Liver (tissue), 8 donors: ENCODE measurements at regions not wholly inside any gene's neighbourhood (a gene's known extent, or its start where the extent isn't known, plus 50 kb on each side); places are given as distances from the start of the nearest gene placed in this dataset.

Experiments
- DNase-seq: peaks from one replicate; pipeline ENCODE4 v3.0.0-alpha.2; 2017; ENCODE audit warnings: low spot score
- H3K27ac ChIP-seq, 2 donors: one replicate each; pipeline ENCODE4 v1.7.0; 2013; ENCODE audit warnings: inconsistent platforms in 2 of 2, low read length in 2 of 2, control low read depth in 1 of 2, low read depth in 1 of 2, mild to moderate bottlenecking in 1 of 2
- H3K27me3 ChIP-seq, 4 donors: one replicate each; pipeline versions ENCODE4 v1.6.1 to v1.7.0; 2013; ENCODE audit warnings: low read length in 3 of 4, inconsistent platforms in 1 of 4, mild to moderate bottlenecking in 1 of 4, moderate library complexity in 1 of 4; ENCODE audit not compliant: control insufficient read depth in 4 of 4, insufficient read depth in 4 of 4
- H3K36me3 ChIP-seq, 4 donors: one replicate each; pipeline versions ENCODE4 v1.6.1 to v1.7.0; 2013; ENCODE audit warnings: low read length in 3 of 4, mild to moderate bottlenecking in 3 of 4, low read depth in 1 of 4, moderate library complexity in 1 of 4; ENCODE audit not compliant: control insufficient read depth in 4 of 4, insufficient read depth in 3 of 4
- H3K4me1 ChIP-seq, 4 donors: one replicate each; pipeline versions ENCODE4 v1.6.1 to v1.7.0; 2013; ENCODE audit warnings: low read length in 3 of 4, mild to moderate bottlenecking in 3 of 4, moderate library complexity in 1 of 4; ENCODE audit not compliant: control insufficient read depth in 4 of 4, insufficient read depth in 4 of 4
- H3K4me3 ChIP-seq, 3 donors: one replicate each; pipeline versions ENCODE4 v1.6.1 to v1.7.0; 2013; ENCODE audit warnings: low read length in 3 of 3, control low read depth in 1 of 3, low read depth in 1 of 3, mild to moderate bottlenecking in 1 of 3
- H3K9ac ChIP-seq, 2 donors: one replicate each; pipeline ENCODE4 v1.7.0; 2013; ENCODE audit warnings: low read length in 2 of 2, mild to moderate bottlenecking in 2 of 2, moderate library complexity in 2 of 2, control low read depth in 1 of 2, low read depth in 1 of 2
- H3K9me3 ChIP-seq, 4 donors: one replicate each; pipeline versions ENCODE4 v1.6.1 to v1.7.0; 2013; ENCODE audit warnings: low read length in 3 of 4; ENCODE audit not compliant: control insufficient read depth in 4 of 4
- ATF3 ChIP-seq: IDR thresholded peaks from 2 replicates; pipeline ENCODE4 v1.6.1; 2016; ENCODE audit warnings: antibody characterized with exemption
- EGR1 ChIP-seq, 2 donors: IDR thresholded peaks; 2 replicates each; pipeline ENCODE4 v1.6.1; 2016 to 2018; ENCODE audit warnings: antibody characterized with exemption in 2 of 2, low read depth in 2 of 2
- FOXA1 ChIP-seq: IDR thresholded peaks from 2 replicates; pipeline ENCODE4 v1.6.1; 2016; ENCODE audit warnings: antibody characterized with exemption
- FOXA2 ChIP-seq: IDR thresholded peaks from 2 replicates; pipeline ENCODE4 v1.6.1; 2016; ENCODE audit warnings: antibody characterized with exemption
- GABPA ChIP-seq, 2 donors: IDR thresholded peaks in 1 of 2; conservative IDR thresholded peaks in 1 of 2; 2 replicates each; pipeline ENCODE4 v1.6.1; 2016; ENCODE audit warnings: antibody characterized with exemption in 2 of 2, mild to moderate bottlenecking in 1 of 2, moderate library complexity in 1 of 2
- HNF4A ChIP-seq, 2 donors: conservative IDR thresholded peaks; 2 replicates each; pipeline ENCODE4 v1.6.1; 2016; ENCODE audit warnings: antibody characterized with exemption in 2 of 2, mild to moderate bottlenecking in 2 of 2
- HNF4G ChIP-seq: IDR thresholded peaks from 2 replicates; pipeline ENCODE4 v1.6.1; 2016; ENCODE audit warnings: antibody characterized with exemption
- JUND ChIP-seq, 2 donors: IDR thresholded peaks; 2 replicates each; pipeline ENCODE4 v1.6.1; 2016; ENCODE audit warnings: antibody characterized with exemption in 2 of 2
- MAX ChIP-seq: IDR thresholded peaks from 2 replicates; pipeline ENCODE4 v1.6.1; 2016; ENCODE audit warnings: antibody characterized with exemption
- NR2F2 ChIP-seq: IDR thresholded peaks from 2 replicates; pipeline ENCODE4 v1.6.1; 2016; ENCODE audit warnings: antibody characterized with exemption
- RAD21 ChIP-seq, 2 donors: IDR thresholded peaks; 2 replicates each; pipeline ENCODE4 v1.6.1; 2016; ENCODE audit warnings: antibody characterized with exemption in 2 of 2, mild to moderate bottlenecking in 2 of 2
- REST ChIP-seq: IDR thresholded peaks from 2 replicates; pipeline ENCODE4 v1.6.1; 2016; ENCODE audit warnings: antibody characterized with exemption, mild to moderate bottlenecking
- RXRA ChIP-seq, 2 donors: IDR thresholded peaks; 2 replicates each; pipeline ENCODE4 v1.6.1; 2017 to 2018; ENCODE audit warnings: antibody characterized with exemption in 2 of 2, mild to moderate bottlenecking in 1 of 2
- SP1 ChIP-seq: IDR thresholded peaks from 2 replicates; pipeline ENCODE4 v1.6.1; 2018; ENCODE audit warnings: antibody characterized with exemption, mild to moderate bottlenecking
- TAF1 ChIP-seq: conservative IDR thresholded peaks from 2 replicates; pipeline ENCODE4 v1.6.1; 2016; ENCODE audit warnings: antibody characterized with exemption, mild to moderate bottlenecking
- YY1 ChIP-seq: IDR thresholded peaks from 2 replicates; pipeline ENCODE4 v1.6.1; 2016; ENCODE audit warnings: antibody characterized with exemption, mild to moderate bottlenecking
- ZBTB33 ChIP-seq: IDR thresholded peaks from 2 replicates; pipeline ENCODE4 v1.6.1; 2016; ENCODE audit warnings: antibody characterized with exemption
- WGBS: extraction: QIAGEN DNeasy Blood & Tissue Kit; methylation state at CpG from one replicate; pipeline ENCODE4 v1.1.7; 2013; 5-methylcytosine and 5-hydroxymethylcytosine counted together
- TF ChIP-seq, protein P1 (sequence below): fragments of 150-350 bp; IDR thresholded peaks from 2 replicates; pipeline ENCODE4 v1.5.1; 2017; ENCODE audit warnings: improper control_type of control experiment, low read depth, low read length; ENCODE audit not compliant: missing input control
- donor health status: healthy.
- donor health status: healthy.
- donor health status: healthy.
- donor health status: healthy.
- donor health status: healthy.

DNA sequence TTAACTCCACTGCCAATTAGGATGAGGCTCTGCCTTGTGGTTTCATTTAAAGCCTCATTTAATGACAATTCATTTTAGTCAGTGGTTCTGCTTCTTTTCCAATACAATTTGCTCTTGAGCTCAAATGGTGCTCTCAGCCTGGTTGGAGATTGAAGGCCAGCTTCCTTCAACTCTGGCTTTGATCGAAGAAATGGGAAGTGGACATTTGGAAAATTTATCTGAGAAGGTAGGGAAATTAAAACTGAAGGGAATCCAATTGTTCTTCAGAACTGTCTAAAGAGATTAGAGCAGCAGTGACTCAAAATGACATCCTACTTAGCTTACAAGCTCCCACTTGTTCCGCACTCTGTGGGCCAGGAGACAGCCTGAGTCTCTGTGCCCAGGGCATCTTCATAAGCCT lies 206.8 kb downstream of the SMARCA1 start:
- Histone ChIP-seq H3K9me3 (no peaks in the 10 kb centered on the region), H3K9ac (no peak overlapping the region)
- WGBS: 94% methylated on average over 2 of the region's 2 CpGs

GRCh38 chrX:129310000-129310399 lies 213.3 kb downstream of the SMARCA1 start:
- Histone ChIP-seq H3K4me1 (no peaks in the 10 kb centered on the region), H3K36me3 (no peaks in the 10 kb centered on the region), H3K9ac (no peak overlapping the region), H3K9me3 (no peaks in the 10 kb centered on the region), H3K27me3 (no peaks in the 10 kb centered on the region), H3K4me3 (no peak overlapping the region), H3K27ac (no peak overlapping the region)
- TF ChIP-seq JUND (IDR thresholded peaks at IDR 0.05): no peak
- no peak for TF ChIP-seq EGR1 (IDR thresholded peaks at IDR 0.05; ENCODE audit: low read depth in 2 of 2)
- no peak for TF ChIP-seq TAF1
- TF ChIP-seq GABPA (IDR thresholded peaks at IDR 0.05 in 1 of 2, conservative IDR thresholded peaks at IDR 0.05 in 1 of 2): no peak
- TF ChIP-seq, protein P1, sequence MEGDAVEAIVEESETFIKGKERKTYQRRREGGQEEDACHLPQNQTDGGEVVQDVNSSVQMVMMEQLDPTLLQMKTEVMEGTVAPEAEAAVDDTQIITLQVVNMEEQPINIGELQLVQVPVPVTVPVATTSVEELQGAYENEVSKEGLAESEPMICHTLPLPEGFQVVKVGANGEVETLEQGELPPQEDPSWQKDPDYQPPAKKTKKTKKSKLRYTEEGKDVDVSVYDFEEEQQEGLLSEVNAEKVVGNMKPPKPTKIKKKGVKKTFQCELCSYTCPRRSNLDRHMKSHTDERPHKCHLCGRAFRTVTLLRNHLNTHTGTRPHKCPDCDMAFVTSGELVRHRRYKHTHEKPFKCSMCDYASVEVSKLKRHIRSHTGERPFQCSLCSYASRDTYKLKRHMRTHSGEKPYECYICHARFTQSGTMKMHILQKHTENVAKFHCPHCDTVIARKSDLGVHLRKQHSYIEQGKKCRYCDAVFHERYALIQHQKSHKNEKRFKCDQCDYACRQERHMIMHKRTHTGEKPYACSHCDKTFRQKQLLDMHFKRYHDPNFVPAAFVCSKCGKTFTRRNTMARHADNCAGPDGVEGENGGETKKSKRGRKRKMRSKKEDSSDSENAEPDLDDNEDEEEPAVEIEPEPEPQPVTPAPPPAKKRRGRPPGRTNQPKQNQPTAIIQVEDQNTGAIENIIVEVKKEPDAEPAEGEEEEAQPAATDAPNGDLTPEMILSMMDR: no peak
- TF ChIP-seq FOXA1: no peak
- no peak for TF ChIP-seq REST
- TF ChIP-seq ATF3: no peak
- no peak for TF ChIP-seq NR2F2
- no peak for TF ChIP-seq HNF4A (conservative IDR thresholded peaks at IDR 0.05)
- no peak for TF ChIP-seq FOXA2
- no peak for TF ChIP-seq MAX
- TF ChIP-seq SP1: no peak
- no peak for TF ChIP-seq RAD21 (IDR thresholded peaks at IDR 0.05)
- no peak for TF ChIP-seq RXRA (IDR thresholded peaks at IDR 0.05)
- TF ChIP-seq YY1: no peak
- TF ChIP-seq ZBTB33: no peak
- no peak for TF ChIP-seq HNF4G
- WGBS: 76% methylated on average over 2 of the region's 2 CpGs
- DNase-seq: no peak

More for the DNA sequence above, 206.8 kb downstream of the SMARCA1 start:
- DNase-seq: no peak
- Histone ChIP-seq H3K4me1 (no peaks in the 10 kb centered on the region), H3K27me3 (peaks cover 0 to 2% (median 0%) of the 10 kb centered on the region in 4 donors), H3K36me3 (no peaks in the 10 kb centered on the region), H3K27ac (no peak overlapping the region), H3K4me3 (no peak overlapping the region)
- TF ChIP-seq NR2F2 (no peak), FOXA2 (no peak), ATF3 (no peak), HNF4A (conservative IDR thresholded peaks at IDR 0.05) (no peak), MAX (no peak), YY1 (no peak), EGR1 (IDR thresholded peaks at IDR 0.05; ENCODE audit: low read depth in 2 of 2) (no peak)
